ENCODE measurements at regions not wholly inside any gene's neighbourhood (a gene's known extent, or its start where the extent isn't known, plus 50 kb on each side); places are given as distances from the start of the nearest gene placed in this dataset.

DNA sequence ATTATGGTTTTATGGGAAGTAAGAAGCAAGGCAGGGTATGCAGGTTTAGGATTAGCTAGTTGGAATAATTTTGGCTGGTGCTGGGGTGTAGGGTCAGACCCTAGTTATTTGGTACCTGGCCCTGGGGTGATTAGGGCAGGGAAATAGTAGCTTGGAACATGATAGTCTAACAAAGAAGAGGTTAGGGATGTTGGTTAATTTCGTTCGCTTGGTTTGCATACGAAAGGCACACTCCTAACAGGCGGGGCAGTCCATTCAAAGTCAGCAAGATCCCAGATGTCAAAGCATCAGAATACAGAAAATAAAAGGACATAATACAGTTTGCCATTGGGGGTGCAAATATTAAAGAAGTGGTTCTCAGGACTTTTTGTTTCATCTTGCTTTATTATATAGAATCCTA lies 55.7 kb upstream of the ITPRID1 start:
- Histone ChIP-seq H2AFZ (ENCODE audit: low read length) (no peak overlapping the region), H3K36me3 (ENCODE audit: insufficient read depth, low read length) (no peaks in the 10 kb centered on the region), H3K4me2 (ENCODE audit: low read depth, low read length, poor library complexity, severe bottlenecking) (no peak overlapping the region), H3K4me3 (ENCODE audit: low read length, poor library complexity, severe bottlenecking) (no peak overlapping the region), H3K9ac (ENCODE audit: low read depth, low read length, poor library complexity, severe bottlenecking) (no peak overlapping the region), H3K9me3 (ENCODE audit: insufficient read depth, low read depth, low read length) (no peaks in the 10 kb centered on the region), H4K20me1 (ENCODE audit: insufficient read depth, low read length, poor library complexity, severe bottlenecking) (no peaks in the 10 kb centered on the region), H3K9me2 (replicated peaks; ENCODE audit: low read depth, low read length) (no peaks in the 10 kb centered on the region), H3K4me1 (ENCODE audit: insufficient read depth, low read length, poor library complexity, severe bottlenecking) (no peaks in the 10 kb centered on the region), H3K79me2 (ENCODE audit: insufficient read depth, low read length) (no peaks in the 10 kb centered on the region), H3F3A (ENCODE audit: low read depth) (no peaks in the 10 kb centered on the region), H3K27me3 (ENCODE audit: insufficient read depth, low read length, poor library complexity, severe bottlenecking) (no peaks in the 10 kb centered on the region)
- TF ChIP-seq, protein P1, sequence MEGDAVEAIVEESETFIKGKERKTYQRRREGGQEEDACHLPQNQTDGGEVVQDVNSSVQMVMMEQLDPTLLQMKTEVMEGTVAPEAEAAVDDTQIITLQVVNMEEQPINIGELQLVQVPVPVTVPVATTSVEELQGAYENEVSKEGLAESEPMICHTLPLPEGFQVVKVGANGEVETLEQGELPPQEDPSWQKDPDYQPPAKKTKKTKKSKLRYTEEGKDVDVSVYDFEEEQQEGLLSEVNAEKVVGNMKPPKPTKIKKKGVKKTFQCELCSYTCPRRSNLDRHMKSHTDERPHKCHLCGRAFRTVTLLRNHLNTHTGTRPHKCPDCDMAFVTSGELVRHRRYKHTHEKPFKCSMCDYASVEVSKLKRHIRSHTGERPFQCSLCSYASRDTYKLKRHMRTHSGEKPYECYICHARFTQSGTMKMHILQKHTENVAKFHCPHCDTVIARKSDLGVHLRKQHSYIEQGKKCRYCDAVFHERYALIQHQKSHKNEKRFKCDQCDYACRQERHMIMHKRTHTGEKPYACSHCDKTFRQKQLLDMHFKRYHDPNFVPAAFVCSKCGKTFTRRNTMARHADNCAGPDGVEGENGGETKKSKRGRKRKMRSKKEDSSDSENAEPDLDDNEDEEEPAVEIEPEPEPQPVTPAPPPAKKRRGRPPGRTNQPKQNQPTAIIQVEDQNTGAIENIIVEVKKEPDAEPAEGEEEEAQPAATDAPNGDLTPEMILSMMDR (conservative IDR thresholded peaks at IDR 0.05; ENCODE audit: low read length), result no peak
- no peak for TF ChIP-seq EZH2phosphoT487 (IDR thresholded peaks at IDR 0.05; ENCODE audit: borderline replicate concordance)

DNA sequence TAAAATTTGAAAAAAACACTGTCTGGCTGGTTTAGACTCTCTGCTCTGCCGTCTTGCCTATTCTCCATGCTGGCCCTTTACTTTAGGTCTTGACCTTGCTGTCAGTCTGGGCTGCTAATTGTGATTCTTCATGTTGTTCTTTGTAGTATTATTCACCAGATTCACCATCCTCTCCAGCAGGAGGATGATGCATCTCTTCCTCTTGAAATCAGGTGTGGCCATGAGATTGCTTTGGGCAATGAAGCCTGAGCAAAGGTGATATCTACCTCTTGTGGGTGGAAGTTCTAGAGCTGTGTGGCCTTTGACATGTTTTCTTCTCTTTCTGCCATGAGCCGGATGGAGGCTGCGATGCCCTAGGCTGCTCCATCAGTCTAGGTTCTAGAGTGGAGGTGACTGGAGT lies 51.3 kb upstream of the ITPRID1 start:
- no peaks in the 10 kb centered on the region for H3K27me3 ChIP-seq (ENCODE audit: insufficient read depth, low read length, poor library complexity, severe bottlenecking)
- H3K79me2 ChIP-seq (ENCODE audit: insufficient read depth, low read length), result no peaks in the 10 kb centered on the region
- TF ChIP-seq EZH2phosphoT487 (IDR thresholded peaks at IDR 0.05; ENCODE audit: borderline replicate concordance), result no peak
- TF ChIP-seq, protein P1 (conservative IDR thresholded peaks at IDR 0.05; ENCODE audit: low read length), result no peak

More for the DNA sequence above, 51.3 kb upstream of the ITPRID1 start:
- no peaks in the 10 kb centered on the region for H3F3A ChIP-seq (ENCODE audit: low read depth)
- no peak overlapping the region for H3K9ac ChIP-seq (ENCODE audit: low read depth, low read length, poor library complexity, severe bottlenecking)
- H3K4me1 ChIP-seq (ENCODE audit: insufficient read depth, low read length, poor library complexity, severe bottlenecking), result no peaks in the 10 kb centered on the region
- H3K9me2 ChIP-seq (replicated peaks; ENCODE audit: low read depth, low read length), result no peaks in the 10 kb centered on the region
- H3K4me3 ChIP-seq (ENCODE audit: low read length, poor library complexity, severe bottlenecking), result no peak overlapping the region
- H3K4me2 ChIP-seq (ENCODE audit: low read depth, low read length, poor library complexity, severe bottlenecking), result no peak overlapping the region
- no peaks in the 10 kb centered on the region for H3K36me3 ChIP-seq (ENCODE audit: insufficient read depth, low read length)
- no peaks in the 10 kb centered on the region for H4K20me1 ChIP-seq (ENCODE audit: insufficient read depth, low read length, poor library complexity, severe bottlenecking)
- no peaks in the 10 kb centered on the region for H3K9me3 ChIP-seq (ENCODE audit: insufficient read depth, low read depth, low read length)
- H2AFZ ChIP-seq (ENCODE audit: low read length), result no peak overlapping the region

Data from Loucy (cell line).